BE2C (cell line): ENCODE measurements at regions not wholly inside any gene's neighbourhood (a gene's known extent, or its start where the extent isn't known, plus 50 kb on each side); places are given as distances from the start of the nearest gene placed in this dataset.
A peak's percentile ranks its signal among the peaks of the same experiment; 100 is the strongest.

Source experiments
- DNase-seq: peaks from one replicate; pipeline ENCODE4 v3.0.0-alpha.2; 2020
- H3K27me3 ChIP-seq: fragments of 250-450 bp; sonication (Bioruptor Pico); 2 replicates; pipeline ENCODE4 v1.5.1; 2020; ENCODE audit warnings: mild to moderate bottlenecking
- H3K36me3 ChIP-seq: fragments of 250-450 bp; sonication (Bioruptor Pico); 2 replicates; pipeline ENCODE4 v1.5.1; 2020; ENCODE audit warnings: mild to moderate bottlenecking
- H3K4me1 ChIP-seq: fragments of 250-450 bp; sonication (Bioruptor Pico); 2 replicates; pipeline ENCODE4 v1.5.1; 2020
- H3K4me3 ChIP-seq: 2 replicates; pipeline ENCODE4 v1.5.1; 2011; ENCODE audit warnings: low read depth, low read length
- H3K9me3 ChIP-seq: fragments of 250-450 bp; sonication (Bioruptor Pico); 2 replicates; pipeline ENCODE4 v1.5.1; 2020
- CTCF ChIP-seq: IDR thresholded peaks from 2 replicates; pipeline ENCODE4 v1.5.1; 2012; ENCODE audit warnings: mild to moderate bottlenecking, low read depth, low read length

DNA sequence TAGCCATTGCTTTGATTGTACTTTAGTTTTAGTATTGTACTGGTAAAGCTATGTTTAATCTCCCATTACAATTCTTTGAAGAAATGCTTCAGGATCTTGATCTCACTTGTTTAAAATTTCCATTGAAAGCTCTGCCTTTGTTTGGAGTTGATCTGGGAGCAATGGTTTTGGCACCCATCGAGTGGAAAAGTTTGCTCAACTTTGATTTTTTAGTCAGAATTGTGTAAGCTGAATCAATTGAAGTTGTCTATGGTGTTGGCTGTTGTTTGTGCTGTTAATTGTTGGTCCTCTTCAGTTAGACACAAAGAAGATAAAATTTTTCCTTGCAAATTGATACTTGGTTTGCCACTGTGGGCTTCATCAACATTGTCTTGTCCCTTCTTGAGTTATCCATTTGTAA lies 99.8 kb upstream of the ADAD1 start:
- no peaks in the 10 kb centered on the region for H3K27me3 ChIP-seq
- no peak for DNase-seq
- H3K9me3 ChIP-seq = no peaks in the 10 kb centered on the region
- H3K36me3 ChIP-seq = no peaks in the 10 kb centered on the region; the same call in 1 of the 2 replicates
- no peak for TF ChIP-seq CTCF
- no peaks in the 10 kb centered on the region for H3K4me1 ChIP-seq
- no peak overlapping the region for H3K4me3 ChIP-seq

- TF ChIP-seq CTCF = no peak
- Histone ChIP-seq H3K9me3 (no peaks in the 10 kb centered on the region), H3K36me3 (no peaks in the 10 kb centered on the region; the same call in 1 of the 2 replicates), H3K4me3 (no peak overlapping the region), H3K4me1 (no peaks in the 10 kb centered on the region), H3K27me3 (no peaks in the 10 kb centered on the region)
- no peak for DNase-seq
Observed at GRCh38 chr4:122279670-122280069, 99.1 kb upstream of the ADAD1 start.

GRCh38 chr4:122285285-122285684 lies 93.5 kb upstream of the ADAD1 start:
- no peak for TF ChIP-seq CTCF
- Histone ChIP-seq H3K4me1 (no peaks in the 10 kb centered on the region), H3K9me3 (no peaks in the 10 kb centered on the region), H3K4me3 (no peak overlapping the region), H3K36me3 (no peaks in the 10 kb centered on the region; the same call in 1 of the 2 replicates), H3K27me3 (no peaks in the 10 kb centered on the region)
- DNase-seq = no peak

GRCh38 chr4:122293374-122294365 lies 85.1 kb upstream of the ADAD1 start:
- no peaks in the 10 kb centered on the region for H3K9me3 ChIP-seq
- no peaks in the 10 kb centered on the region; the same call in 1 of the 2 replicates for H3K36me3 ChIP-seq
- no peak for DNase-seq
- H3K4me1 ChIP-seq = no peaks in the 10 kb centered on the region
- no peak for TF ChIP-seq CTCF
- H3K4me3 ChIP-seq = no peak overlapping the region
- H3K27me3 ChIP-seq = no peaks in the 10 kb centered on the region

GRCh38 chr4:122297694-122298093 lies 81.1 kb upstream of the ADAD1 start:
- no peaks in the 10 kb centered on the region for H3K9me3 ChIP-seq
- H3K36me3 ChIP-seq = no peaks in the 10 kb centered on the region; the same call in 1 of the 2 replicates
- no peak overlapping the region for H3K4me3 ChIP-seq
- no peak for TF ChIP-seq CTCF
- H3K27me3 ChIP-seq = no peaks in the 10 kb centered on the region
- no peaks in the 10 kb centered on the region for H3K4me1 ChIP-seq
- no peak for DNase-seq

- no peaks in the 10 kb centered on the region for H3K4me1 ChIP-seq
- H3K9me3 ChIP-seq = no peaks in the 10 kb centered on the region
- peaks cover 2% of the 10 kb centered on the region; the same call in 1 of the 2 replicates for H3K36me3 ChIP-seq
- TF ChIP-seq CTCF = peak; percentile 26; the same call in 1 of the 2 replicates
- no peak overlapping the region for H3K4me3 ChIP-seq
- no peak for DNase-seq
- no peaks in the 10 kb centered on the region for H3K27me3 ChIP-seq
Observed at GRCh38 chr4:122300776-122301175, 78.0 kb upstream of the ADAD1 start.
